CD4-positive, alpha-beta T cell treated with Interferon gamma for 1 hour (primary cell): ENCODE measurements at regions not wholly inside any gene's neighbourhood (a gene's known extent, or its start where the extent isn't known, plus 50 kb on each side); places are given as distances from the start of the nearest gene placed in this dataset.
"Not testable (repeated sequence)": the region's sequence is repeated elsewhere in the genome, so short reads cannot be mapped to it uniquely, and the experiment has no call there.

Experiments
- DNase-seq: peaks from one replicate; pipeline ENCODE4 v3.0.0-alpha.2; 2020

DNA sequence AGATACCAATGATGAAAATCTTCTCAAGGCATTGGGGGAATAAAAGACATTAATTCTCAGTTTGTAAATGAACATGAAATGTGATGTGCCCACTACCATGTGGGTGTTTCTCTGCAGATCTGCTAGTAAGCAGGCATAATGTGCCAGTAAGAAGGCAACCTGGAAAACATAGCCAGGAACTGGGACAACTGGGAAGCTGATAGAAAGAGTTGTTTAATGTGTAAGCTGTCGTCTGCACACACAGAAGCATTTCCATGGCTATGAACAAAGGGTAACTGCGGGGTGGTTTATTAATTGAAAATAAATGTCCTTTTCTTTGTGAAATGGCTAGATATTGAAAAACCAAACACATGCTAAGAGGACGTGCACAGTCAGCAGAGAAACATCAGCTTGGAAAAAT lies 52.0 kb downstream of the ZC3H11B start:
- no peak for DNase-seq

DNA sequence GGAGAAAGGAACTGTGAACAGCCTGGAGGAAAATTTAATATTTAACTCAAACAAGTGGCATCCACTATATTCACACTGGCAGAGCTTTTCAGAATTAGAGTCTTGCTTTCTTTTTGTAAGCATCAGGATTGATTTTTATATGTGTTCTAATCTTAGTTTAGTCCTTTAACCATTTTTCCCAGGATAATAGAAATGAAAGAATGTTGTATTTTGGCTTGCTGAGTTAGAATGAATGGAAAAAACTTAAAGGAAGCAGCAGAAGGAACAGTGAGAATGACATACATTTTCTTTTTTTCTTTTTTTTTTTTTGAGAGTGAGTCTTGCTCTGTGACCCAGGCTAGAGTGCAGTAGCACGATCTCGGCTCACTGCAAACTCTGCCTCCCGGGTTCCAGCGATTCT lies 53.0 kb downstream of the ZC3H11B start:
- no peak for DNase-seq

DNA sequence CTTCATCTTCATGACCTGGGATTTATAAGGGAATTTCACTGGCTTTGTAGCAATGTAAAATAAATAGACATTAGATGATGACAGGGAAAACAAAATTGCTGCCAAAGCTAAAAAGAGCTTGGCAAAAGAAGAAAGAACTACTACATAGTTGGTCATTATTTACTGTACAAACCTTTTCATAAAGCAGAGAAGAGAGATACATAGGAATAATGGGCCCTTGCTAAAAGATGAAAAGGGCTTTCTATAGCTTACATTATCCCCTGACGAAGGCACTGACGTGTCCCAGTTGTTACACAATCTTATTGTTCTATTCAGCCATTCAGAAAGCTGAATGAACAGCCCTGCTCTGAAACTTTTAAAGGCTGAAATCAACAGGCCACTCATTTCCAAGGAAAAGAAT lies 57.1 kb downstream of the ZC3H11B start:
- no peak for DNase-seq

DNA sequence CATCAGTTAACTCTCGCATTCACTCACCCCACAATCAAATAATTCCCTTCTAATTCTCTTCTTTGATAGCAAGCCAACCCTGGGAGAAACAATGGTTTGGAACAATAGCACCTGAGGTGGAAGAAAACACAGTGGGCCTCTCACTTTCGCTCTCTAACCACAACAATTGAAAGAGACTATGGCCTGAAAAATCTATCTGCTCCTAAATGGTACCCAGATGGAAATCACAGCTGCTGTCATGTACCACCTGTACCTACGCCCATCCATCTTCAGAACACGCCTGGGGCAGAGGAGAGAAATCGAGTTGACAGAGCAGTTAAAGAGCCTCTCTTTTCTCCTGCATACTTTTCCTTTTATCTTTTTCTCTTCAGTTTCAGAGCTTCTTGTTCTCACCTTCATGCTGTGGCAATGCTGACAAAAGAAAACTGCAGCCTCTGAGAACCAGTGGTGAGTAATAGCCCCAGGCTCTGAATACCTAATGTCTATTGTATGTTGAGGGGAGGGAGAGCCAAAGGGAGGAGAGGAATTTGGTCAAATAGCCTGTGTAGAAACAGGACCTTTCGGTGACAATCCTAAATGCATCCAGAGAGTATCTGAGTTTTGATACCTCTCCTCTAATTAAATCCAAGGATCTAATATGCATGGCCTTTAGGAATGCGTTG lies 57.7 kb downstream of the ZC3H11B start:
- DNase-seq: no peak

DNA sequence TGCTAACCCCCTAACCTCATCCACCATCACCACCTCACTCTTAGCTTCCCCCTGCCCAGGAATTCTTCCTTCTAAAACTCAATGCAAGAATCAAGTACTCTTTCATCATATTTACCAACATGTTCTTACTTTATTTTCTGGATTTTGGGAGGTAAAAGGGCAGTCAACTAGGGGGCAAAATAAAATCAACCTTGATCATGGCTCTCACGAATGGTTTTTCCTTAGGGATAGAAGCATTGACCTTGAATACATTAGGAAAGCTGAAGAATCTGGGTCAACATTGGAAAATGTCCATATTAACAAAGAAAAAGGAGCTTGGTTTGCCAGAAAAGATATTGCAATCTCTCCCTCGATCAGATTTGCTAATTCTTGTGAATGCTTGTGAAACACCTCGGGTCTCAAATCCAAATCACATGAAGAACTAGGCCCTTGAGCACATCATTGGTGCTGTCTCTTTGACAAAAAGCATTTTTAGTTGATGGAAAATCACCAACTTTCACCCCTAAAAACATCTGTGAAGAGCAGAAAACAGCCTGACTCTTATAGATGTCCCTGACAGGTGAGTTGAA lies 58.9 kb downstream of the ZC3H11B start:
- no peak for DNase-seq

DNA sequence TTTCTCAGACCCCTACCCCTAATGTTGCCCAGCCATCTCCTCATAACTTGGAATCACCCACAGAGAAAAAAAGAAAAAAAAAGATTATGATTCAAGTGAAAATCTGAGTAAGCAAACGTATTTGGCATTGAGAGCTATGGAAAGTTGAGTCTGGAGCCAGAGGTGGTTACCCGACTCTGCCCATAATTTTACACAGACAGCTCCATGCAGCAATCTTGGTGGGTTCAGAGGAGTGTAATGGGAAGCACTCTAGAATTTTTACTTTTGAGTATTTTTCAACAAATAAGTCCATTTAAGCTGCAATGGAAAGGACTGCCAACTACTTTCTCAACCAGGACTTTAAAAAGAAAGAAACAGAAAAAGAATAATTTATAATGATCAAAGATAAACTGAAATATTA lies 62.7 kb downstream of the ZC3H11B start:
- no peak for DNase-seq

DNA sequence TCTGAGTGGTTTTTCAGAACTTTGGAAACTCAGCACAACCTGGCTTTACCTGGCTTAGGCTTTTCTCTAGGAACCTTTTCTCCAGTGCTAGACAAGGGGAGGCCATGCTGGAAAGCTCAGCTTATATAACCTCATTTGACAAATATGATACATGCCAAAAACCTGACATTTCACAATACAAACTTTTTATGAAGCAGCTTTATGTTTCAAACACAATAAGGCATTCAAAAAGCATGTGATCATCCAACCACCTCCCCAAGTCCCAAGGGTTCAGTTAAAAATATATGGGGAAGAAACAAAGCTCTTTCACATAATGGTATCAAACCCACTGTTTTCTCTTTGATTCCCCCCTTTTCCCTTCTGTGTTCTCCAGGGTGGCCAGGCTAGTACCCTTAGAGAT lies 63.7 kb downstream of the ZC3H11B start:
- DNase-seq: no peak

DNA sequence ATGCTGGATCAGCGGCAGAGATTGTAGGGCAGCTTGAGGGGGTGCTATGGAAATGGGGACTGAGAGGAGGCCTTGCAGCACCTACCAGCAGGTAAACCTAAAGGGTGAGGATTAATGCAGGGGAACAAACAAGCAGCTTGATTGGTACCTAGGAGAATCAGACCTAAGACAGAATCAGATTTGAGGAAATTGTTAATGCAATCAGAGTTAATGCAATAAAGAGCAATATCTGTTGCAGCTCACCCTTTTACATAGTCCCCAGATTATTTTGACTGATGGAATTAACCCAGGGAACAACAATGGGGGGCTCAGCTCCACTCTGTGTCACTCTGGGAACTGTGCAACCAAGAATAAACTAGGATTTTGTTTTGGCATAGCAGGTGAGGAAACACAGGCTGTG lies 64.5 kb downstream of the ZC3H11B start:
- DNase-seq: no peak

DNA sequence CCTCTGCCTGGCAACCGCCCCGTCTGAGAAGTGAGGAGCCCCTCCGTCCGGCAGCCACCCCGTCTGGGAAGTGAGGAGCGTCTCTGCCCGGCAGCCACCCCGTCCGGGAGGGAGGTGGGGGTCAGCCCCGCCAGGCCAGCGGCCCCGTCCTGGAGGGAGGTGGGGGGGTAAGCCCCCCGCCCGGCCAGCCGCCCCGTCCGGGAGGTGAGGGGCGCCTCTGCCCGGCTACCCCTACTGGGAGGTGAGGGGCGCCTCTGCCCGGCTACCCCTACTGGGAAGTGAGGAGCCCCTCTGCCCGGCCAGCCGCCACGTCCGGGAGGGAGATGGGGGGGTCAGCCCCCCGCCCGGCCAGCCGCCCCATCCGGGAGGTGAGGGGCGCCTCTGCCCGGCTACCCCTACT lies 67.1 kb downstream of the ZC3H11B start:
- DNase-seq: not testable (repeated sequence)

DNA sequence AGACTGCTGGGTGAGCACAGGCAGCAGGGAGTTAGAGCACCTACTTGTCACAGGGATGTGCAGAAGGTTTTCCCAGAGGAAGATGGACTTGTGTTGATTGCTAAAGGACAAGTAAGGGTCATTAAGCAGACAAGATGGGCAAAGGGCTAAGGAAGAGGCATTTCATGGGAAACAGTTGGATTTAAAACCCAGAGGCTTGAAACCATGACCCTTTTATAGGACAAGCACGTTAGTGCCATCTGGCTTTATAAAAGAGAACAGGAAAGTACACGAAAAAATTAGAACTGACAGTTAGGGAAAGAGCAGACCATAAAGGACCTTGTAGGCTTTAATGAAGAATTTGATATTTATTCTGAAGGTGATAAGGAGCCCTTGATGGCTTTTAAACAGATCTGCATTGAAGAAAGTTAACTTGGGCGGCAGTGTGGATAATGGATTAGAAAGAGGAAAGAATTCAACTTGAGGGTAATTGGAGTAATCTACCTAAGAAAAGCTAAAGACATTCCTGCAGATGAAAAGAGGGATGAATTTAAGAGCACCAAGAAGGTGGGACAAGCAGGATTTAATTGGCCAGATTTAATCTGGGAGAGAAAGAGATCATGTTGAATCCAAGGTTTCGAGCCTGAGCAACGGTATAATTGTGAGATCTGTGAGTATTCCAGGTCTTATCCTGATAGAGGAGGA lies 68.6 kb downstream of the ZC3H11B start:
- DNase-seq: no peak

DNA sequence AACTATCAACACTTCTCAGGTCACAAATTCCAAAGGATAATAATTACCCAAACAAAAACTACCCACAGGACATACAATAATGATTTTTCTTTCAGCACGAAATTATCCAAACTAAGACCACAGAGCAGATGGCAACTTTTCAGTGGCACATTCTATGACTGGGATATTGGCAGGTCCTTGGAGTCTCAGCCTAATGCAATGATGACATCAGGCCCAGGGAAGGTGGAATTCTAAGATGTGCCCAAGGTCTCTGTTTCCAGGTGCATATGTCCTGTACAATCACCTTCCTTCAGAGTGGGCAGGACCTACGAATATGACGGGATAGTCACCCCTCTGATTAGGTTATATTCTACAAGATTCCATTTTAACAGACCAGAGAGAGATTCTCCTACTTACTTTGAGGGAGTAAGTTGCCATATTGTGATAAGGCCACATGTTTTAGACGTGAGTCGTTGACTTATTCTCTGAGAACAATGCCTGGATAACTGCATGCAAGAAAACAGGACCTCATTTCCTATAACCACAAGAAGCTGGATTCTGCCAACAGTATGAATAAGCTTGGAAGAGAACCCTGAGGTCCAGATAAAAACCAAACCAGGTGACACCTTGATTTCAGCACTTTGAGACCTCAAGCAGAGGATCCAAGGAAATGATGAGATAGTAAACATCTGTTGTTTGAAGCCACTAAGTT lies 69.9 kb downstream of the ZC3H11B start:
- no peak for DNase-seq

DNA sequence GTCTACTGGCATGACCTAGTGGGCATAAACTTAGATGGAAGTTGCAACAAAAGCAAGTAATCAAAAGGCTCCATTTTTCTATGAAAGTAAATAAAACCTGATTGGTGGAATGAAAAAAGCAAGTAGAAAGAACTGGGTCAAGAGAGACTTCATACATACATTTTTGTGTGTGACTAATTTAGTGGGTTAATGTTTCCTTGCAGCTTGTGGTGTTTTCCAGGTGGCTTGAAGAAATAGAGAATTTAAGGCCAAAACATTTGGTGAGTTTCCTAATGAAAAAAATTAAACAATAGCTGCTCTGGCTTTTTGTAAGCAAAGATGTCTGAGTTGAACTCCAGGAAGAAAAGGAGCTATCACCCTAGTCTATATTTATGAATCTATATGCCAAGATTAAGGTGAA lies 71.0 kb downstream of the ZC3H11B start:
- DNase-seq: no peak

DNA sequence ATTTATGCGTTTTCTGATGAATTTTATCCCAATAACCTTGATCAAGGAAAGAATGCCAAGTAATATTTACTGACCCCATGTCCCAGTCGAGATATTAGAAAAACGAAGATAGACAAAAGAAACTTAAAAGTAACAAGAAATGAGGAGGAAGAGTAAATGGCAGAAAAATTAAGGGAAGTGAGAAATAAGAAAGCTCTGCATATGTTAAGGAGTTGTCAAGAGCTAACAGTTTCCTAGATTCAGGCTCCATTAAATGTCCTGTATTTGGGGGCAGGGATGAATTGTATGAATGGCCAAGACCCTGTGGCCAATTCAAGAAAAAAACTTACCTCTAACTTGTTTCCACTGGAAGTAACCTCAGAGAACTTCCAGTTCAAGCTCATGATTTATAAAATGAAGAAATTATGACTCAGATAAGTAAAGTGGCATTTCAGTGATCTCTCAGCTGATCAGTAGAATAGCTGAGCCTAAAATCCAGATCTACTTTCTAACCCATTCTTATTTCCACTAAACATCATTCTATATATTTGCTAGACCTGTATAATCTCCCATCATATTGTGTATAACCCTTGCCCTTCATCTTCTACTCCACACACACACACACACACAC lies 73.2 kb downstream of the ZC3H11B start:
- DNase-seq: no peak

DNA sequence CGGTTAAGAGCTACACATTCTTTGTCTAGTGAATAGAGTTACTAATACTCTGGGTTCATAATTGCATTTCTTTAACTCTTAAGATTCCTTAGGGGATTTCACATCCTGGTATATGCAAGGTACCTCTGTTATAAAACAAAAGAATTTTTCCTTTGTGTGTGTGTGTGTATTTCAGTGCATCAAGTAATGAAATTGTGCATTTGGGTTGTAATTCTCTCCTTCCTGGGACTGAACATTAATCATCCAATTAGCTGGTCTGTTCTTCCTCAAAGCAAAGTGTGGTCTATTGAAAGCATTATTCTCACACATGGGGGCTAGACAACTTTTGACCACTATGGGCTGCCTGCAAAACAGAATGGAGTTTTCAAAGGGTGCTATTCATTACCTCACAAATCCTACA lies 74.0 kb downstream of the ZC3H11B start:
- DNase-seq: no peak

DNA sequence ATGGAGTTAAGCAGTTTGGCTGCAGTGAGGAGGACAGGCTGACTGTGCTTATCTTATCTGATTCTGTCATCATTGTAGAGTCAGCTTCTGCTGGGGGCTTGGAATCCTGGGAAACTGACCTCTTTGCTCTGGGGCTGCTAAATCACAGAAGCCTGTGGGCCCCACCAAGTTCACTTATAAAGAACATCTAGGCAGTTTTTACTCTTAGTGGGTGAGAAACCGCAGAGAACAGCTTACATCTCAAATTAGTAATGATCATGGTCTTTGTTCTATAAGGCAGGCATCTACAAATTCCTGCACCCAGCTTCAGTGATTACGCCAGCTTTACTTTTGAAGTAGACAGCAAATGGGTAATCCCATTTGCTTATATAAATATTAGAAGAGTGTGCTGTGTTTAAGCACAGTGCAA lies 75.7 kb downstream of the ZC3H11B start:
- DNase-seq: no peak

DNA sequence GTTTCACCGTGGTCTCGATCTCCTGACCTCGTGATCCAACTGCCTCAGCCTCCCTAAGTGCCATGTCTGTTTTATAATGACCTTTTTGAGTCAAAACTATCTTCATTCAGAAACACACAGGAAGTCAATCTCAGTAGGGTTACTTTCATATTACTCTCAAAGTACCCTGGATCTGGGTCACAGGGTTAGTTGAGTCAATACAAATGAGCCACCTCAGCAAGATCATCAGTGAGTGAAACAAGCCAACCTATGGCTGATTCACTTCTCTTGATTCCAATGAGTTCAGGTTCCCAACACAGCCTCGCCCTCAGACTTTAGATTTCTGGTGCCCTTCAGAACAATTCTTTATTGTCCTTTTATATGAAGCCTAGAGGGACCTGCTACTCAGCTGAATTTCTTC lies 76.9 kb downstream of the ZC3H11B start:
- no peak for DNase-seq

DNA sequence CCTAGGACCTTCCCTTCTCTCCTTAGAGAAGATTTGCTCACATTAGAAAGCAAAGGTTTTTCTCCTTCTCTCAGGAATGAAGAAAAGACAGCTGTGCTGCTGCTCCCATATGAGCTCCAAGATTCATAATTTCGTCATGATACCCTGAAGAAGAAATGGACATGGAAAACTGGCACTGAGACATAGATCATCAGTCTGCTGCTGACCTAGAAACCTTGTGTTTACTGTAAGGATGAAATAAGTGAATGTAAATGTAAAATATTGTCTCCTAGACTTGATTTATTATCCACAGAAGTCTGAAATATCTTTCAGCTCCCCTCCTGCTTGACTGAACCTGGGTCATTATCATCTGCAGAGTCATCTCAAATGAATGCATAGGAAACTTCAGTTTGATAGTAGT lies 77.9 kb downstream of the ZC3H11B start:
- no peak for DNase-seq

DNA sequence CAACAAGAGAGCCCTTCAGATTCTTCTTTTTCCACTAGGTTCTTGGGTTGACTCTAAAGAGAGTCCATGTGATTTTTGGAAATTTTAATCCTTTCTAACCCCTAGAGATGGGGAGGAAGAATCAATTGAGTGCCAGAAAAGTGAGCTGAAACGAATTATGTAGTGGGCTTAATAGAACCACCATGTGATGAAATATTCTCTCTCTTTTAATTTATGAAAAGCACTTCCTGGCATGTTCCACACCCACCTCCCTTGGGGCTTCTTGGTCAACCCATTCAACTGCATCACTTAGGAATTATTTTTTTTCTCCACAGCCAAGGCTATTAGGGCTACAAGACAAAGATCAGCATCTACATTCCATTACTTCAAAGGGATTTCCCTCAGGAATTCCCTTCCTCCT lies 79.6 kb downstream of the ZC3H11B start:
- DNase-seq: no peak

DNA sequence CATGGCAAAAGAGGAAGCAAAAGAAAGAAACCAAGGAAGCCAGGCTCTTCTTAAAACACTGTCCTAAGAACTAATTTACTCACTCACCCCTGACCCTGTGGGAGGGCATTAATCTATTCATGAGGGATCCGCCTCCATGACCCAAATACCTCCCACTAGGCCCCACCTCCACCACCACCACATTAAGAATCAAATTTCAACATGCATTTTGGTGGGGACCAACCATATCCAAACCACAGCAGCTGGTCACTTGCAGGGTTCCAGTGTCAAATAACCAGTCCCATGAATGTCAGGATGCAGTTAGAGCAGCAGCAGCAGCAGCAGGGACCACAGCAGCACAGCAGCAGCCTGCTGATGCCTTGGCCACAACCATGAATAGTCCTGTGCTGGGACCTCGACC lies 83.8 kb downstream of the ZC3H11B start:
- DNase-seq: no peak

DNA sequence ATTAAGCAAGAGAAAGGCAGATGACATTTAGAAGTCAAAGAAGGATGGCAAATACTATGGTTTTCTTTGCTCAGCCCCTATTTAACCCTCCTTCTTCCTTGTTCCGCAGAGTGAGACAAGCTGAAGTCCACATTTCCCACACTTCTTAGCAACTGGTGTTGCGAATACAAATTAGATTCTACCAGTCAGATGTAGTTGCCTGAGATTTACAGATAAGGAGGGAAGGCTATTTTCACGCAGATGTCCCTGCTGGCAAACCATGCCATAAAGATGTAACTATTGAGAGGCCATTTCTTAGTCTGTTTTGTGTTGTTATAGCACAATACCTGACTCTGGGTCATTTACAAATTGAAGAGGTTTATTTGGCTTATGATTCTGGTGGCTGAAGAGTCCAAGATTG lies 84.3 kb downstream of the ZC3H11B start:
- DNase-seq: no peak

DNA sequence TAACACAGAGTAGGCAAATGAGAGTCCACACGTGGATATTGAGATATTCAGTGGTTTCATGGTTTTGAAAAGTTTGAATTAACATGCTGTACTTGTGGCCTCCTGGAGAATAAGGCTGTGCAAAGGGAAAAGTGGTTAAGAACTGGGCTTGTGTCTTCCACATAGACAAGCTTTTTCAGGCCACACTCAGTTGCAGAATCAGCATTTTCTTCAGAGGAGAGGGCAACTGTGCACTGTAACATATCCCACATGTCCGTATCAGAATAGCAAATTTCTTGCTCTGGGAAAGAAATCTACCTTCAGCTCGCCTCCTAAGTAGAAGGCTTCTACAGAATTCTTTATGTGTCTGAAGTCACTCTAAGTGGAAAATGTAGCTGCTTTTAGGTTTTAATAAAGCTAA lies 84.9 kb downstream of the ZC3H11B start:
- DNase-seq: no peak

DNA sequence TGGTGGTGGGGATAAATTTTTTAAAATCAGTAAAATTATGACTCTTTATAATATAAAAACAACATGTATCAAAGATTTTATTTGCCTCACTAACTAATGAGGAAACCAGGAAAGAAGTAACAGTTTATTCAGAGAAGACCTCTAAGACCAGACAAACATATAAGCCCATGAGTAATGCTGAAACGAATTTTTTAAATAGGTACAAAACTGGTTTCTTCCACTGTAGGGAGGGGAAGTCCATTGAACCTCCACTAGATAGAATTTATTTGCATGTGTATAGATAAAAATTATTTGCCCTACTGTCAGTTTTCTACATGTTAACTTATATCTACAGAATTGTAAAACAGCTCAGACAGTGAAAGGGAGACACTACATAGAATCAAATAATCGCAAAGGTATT lies 86.8 kb downstream of the ZC3H11B start:
- DNase-seq: no peak

DNA sequence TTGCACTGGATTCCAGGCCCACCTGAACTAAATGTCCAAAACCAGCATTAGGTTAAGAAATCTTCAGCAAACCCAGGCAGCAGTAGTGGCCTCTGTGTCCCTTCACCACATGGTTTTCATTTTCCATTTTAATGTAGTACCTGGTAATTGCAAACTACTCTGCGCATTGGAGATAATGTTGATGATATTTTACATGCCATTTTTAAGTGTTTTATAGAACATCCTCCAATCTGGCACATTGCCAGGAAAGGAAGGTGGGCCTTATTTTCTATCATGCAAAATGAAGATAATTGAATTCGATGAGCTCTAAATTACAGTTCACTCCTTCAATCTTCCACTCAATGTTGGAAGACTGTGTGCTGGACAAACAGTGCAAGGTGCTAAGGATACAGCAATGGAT lies 89.5 kb downstream of the ZC3H11B start:
- DNase-seq: no peak

DNA sequence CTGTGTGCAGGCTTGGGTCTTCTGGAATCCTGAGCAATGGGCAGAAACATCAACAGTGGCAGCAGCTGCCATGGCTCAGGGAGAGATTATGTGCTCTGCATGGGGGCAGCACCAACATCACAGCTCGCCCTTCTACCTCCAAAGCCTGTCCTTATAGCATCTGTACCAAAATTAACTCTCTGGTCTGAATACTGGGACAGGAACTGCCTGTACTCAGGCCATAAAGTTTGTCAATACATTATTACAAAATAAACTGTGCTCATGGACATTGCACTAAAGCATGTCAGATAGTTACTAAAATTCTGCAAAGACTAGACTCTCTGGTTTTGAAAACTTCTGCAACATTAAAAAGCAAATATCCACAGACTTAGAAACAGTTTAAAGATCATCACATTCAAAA lies 91.6 kb downstream of the ZC3H11B start:
- DNase-seq: no peak
